NK-92 treated with Interleukin-12 subunit alpha and Interleukin-12 subunit beta, amount 100 ng/mL, for 24 hours (cell line): ENCODE measurements at regions not wholly inside any gene's neighbourhood (a gene's known extent, or its start where the extent isn't known, plus 50 kb on each side); places are given as distances from the start of the nearest gene placed in this dataset.
"Not testable (repeated sequence)": the region's sequence is repeated elsewhere in the genome, so short reads cannot be mapped to it uniquely, and the experiment has no call there.

Experiments used
- DNase-seq: peaks from one replicate; lab custom pipeline; 2025; lab: John Stamatoyannopoulos, UW

- DNase-seq, result no peak
Measured at GRCh38 chr1:213782941-213783672, 204.7 kb upstream of the PROX1 start.

GRCh38 chr1:213783893-213784292 lies 203.9 kb upstream of the PROX1 start:
- no peak for DNase-seq

- DNase-seq, result no peak
Measured at GRCh38 chr1:213786683-213787082, 201.1 kb upstream of the PROX1 start.

GRCh38 chr1:213790565-213790964 lies 197.2 kb upstream of the PROX1 start:
- no peak for DNase-seq

- no peak for DNase-seq
Measured at GRCh38 chr1:213793482-213794067, 194.2 kb upstream of the PROX1 start.

- DNase-seq, result no peak
Measured at GRCh38 chr1:213796525-213796924, 191.2 kb upstream of the PROX1 start.

GRCh38 chr1:213808288-213808687 lies 179.5 kb upstream of the PROX1 start:
- not testable (repeated sequence) for DNase-seq

GRCh38 chr1:213817156-213817555 lies 170.6 kb upstream of the PROX1 start:
- DNase-seq, result no peak

GRCh38 chr1:213820362-213821149 lies 167.2 kb upstream of the PROX1 start:
- no peak for DNase-seq

GRCh38 chr1:213821175-213821942 lies 166.4 kb upstream of the PROX1 start:
- DNase-seq, result no peak

GRCh38 chr1:213821943-213822334 lies 165.8 kb upstream of the PROX1 start:
- no peak for DNase-seq

- DNase-seq, result no peak
Measured at GRCh38 chr1:213826891-213827290, 160.9 kb upstream of the PROX1 start.

- no peak for DNase-seq
Measured at GRCh38 chr1:213828867-213829266, 158.9 kb upstream of the PROX1 start.

GRCh38 chr1:213829780-213830179 lies 158.0 kb upstream of the PROX1 start:
- DNase-seq, result no peak

GRCh38 chr1:213830371-213830770 lies 157.4 kb upstream of the PROX1 start:
- DNase-seq, result no peak

GRCh38 chr1:213840575-213840974 lies 147.2 kb upstream of the PROX1 start:
- no peak for DNase-seq

- DNase-seq, result no peak
Measured at GRCh38 chr1:213844632-213845031, 143.1 kb upstream of the PROX1 start.

GRCh38 chr1:213852107-213852506 lies 135.7 kb upstream of the PROX1 start:
- no peak for DNase-seq

- DNase-seq, result no peak
Measured at GRCh38 chr1:213858581-213858980, 129.2 kb upstream of the PROX1 start.

- DNase-seq, result no peak
Measured at GRCh38 chr1:213861841-213862240, 125.9 kb upstream of the PROX1 start.

GRCh38 chr1:213864091-213864490 lies 123.7 kb upstream of the PROX1 start:
- DNase-seq, result no peak

GRCh38 chr1:213868482-213868881 lies 119.3 kb upstream of the PROX1 start:
- DNase-seq, result no peak
